Brain microvascular endothelial cell (primary cell): ENCODE measurements at regions not wholly inside any gene's neighbourhood (a gene's known extent, or its start where the extent isn't known, plus 50 kb on each side); places are given as distances from the start of the nearest gene placed in this dataset.

Experiments
- DNase-seq: peaks from one replicate; pipeline ENCODE4 v3.0.0-alpha.2; 2020
- H3K27ac ChIP-seq: fragments of 250-450 bp; sonication (Bioruptor Pico); 2 replicates; pipeline ENCODE4 v1.5.1; 2020; ENCODE audit warnings: mild to moderate bottlenecking, moderate library complexity
- H3K27me3 ChIP-seq: fragments of 250-450 bp; sonication (Bioruptor Pico); replicated peaks from 2 replicates; pipeline ENCODE4 v1.5.1; 2020; ENCODE audit warnings: mild to moderate bottlenecking
- H3K36me3 ChIP-seq: fragments of 250-450 bp; sonication (Bioruptor Pico); replicated peaks from 2 replicates; pipeline ENCODE4 v1.5.1; 2020; ENCODE audit warnings: mild to moderate bottlenecking
- H3K4me3 ChIP-seq: 2 replicates; pipeline ENCODE4 v1.5.1; 2011; ENCODE audit warnings: low read depth, mild to moderate bottlenecking, control low read depth, low read length, moderate library complexity
- CTCF ChIP-seq: IDR thresholded peaks from 2 replicates; pipeline ENCODE4 v1.5.1; 2011; ENCODE audit warnings: low read depth, mild to moderate bottlenecking, moderate library complexity, low read length, control low read depth, inconsistent platforms; ENCODE audit errors: missing control alignments
- in situ Hi-C: cut with HindIII; loops from 2 replicates; pipeline ENCODE4 v1.10.0; 2017; ENCODE audit warnings: low sequenced_read_pairs, low pct_ligation_motif_present

- in situ Hi-C loops: no loop called here
Measured at GRCh38 chr17:37831986-37832385, 87.1 kb upstream of the HNF1B start.

GRCh38 chr17:37831492-37831891 lies 86.6 kb upstream of the HNF1B start:
- no peak for DNase-seq
- no peaks in the 10 kb centered on the region for H3K27me3 ChIP-seq
- H3K27ac ChIP-seq: no peak overlapping the region
- no peaks in the 10 kb centered on the region for H3K36me3 ChIP-seq
- no peak overlapping the region for H3K4me3 ChIP-seq
- TF ChIP-seq CTCF: no peak
- in situ Hi-C loops: no loop called here

More at GRCh38 chr17:37831986-37832385, 87.1 kb upstream of the HNF1B start:
- TF ChIP-seq CTCF: no peak
- H3K27me3 ChIP-seq: no peaks in the 10 kb centered on the region
- no peak overlapping the region for H3K27ac ChIP-seq
- DNase-seq: no peak
- H3K4me3 ChIP-seq: no peak overlapping the region
- H3K36me3 ChIP-seq: no peaks in the 10 kb centered on the region

- Histone ChIP-seq H3K27ac (no peak overlapping the region), H3K36me3 (no peaks in the 10 kb centered on the region), H3K4me3 (no peak overlapping the region), H3K27me3 (no peaks in the 10 kb centered on the region)
- DNase-seq: no peak
- TF ChIP-seq CTCF: no peak
- in situ Hi-C loops: no loop called here
Measured at GRCh38 chr17:37830151-37830993, 85.5 kb upstream of the HNF1B start.

- in situ Hi-C loops: no loop called here
- H3K36me3 ChIP-seq: no peaks in the 10 kb centered on the region
- no peak overlapping the region for H3K27ac ChIP-seq
- TF ChIP-seq CTCF: no peak
- no peak overlapping the region for H3K4me3 ChIP-seq
- DNase-seq: no peak
- H3K27me3 ChIP-seq: no peaks in the 10 kb centered on the region
Measured at GRCh38 chr17:37829592-37830123, 84.8 kb upstream of the HNF1B start.

GRCh38 chr17:37828651-37829124 lies 83.8 kb upstream of the HNF1B start:
- in situ Hi-C loops: no loop called here
- no peak for DNase-seq
- Histone ChIP-seq H3K27me3 (no peaks in the 10 kb centered on the region), H3K4me3 (no peak overlapping the region), H3K36me3 (no peaks in the 10 kb centered on the region), H3K27ac (no peak overlapping the region)
- no peak for TF ChIP-seq CTCF
